ENCODE measurements at regions not wholly inside any gene's neighbourhood (a gene's known extent, or its start where the extent isn't known, plus 50 kb on each side); places are given as distances from the start of the nearest gene placed in this dataset.

GRCh38 chr3:135889443-135889842 lies 76.1 kb upstream of the PPP2R3A start:
- Histone ChIP-seq H3K27me3 (ENCODE audit: control insufficient read depth, insufficient read depth, low read length) (no peaks in the 10 kb centered on the region), H3K4me1 (ENCODE audit: control insufficient read depth, insufficient read depth, low read length) (no peaks in the 10 kb centered on the region), H3K4me3 (ENCODE audit: low read depth, low read length) (no peak overlapping the region), H3K36me3 (ENCODE audit: control insufficient read depth, insufficient read depth, low read length) (no peaks in the 10 kb centered on the region), H3K27ac (ENCODE audit: low read depth, low read length) (no peak overlapping the region), H3K9me3 (ENCODE audit: control insufficient read depth, insufficient read depth, low read length) (no peaks in the 10 kb centered on the region)
- DNase-seq (ENCODE audit: low read depth in 4 of 6, low spot score in 6 of 6), result peak in 2 of 6 donors; percentile 23 to 74
- WGBS (ENCODE audit: insufficient coverage), result 17% methylated on average over 2 of the region's 2 CpGs

GRCh38 chr3:135891121-135891520 lies 74.4 kb upstream of the PPP2R3A start:
- H3K4me3 ChIP-seq (ENCODE audit: low read depth, low read length), result no peak overlapping the region
- no peaks in the 10 kb centered on the region for H3K27me3 ChIP-seq (ENCODE audit: control insufficient read depth, insufficient read depth, low read length)
- DNase-seq (ENCODE audit: low read depth in 4 of 6, low spot score in 6 of 6), result no peak
- WGBS (ENCODE audit: insufficient coverage), result no CpG with 5 or more reads among the region's 4 CpGs
- no peaks in the 10 kb centered on the region for H3K9me3 ChIP-seq (ENCODE audit: control insufficient read depth, insufficient read depth, low read length)
- no peak overlapping the region for H3K27ac ChIP-seq (ENCODE audit: low read depth, low read length)
- no peaks in the 10 kb centered on the region for H3K36me3 ChIP-seq (ENCODE audit: control insufficient read depth, insufficient read depth, low read length)
- H3K4me1 ChIP-seq (ENCODE audit: control insufficient read depth, insufficient read depth, low read length), result no peaks in the 10 kb centered on the region

DNA sequence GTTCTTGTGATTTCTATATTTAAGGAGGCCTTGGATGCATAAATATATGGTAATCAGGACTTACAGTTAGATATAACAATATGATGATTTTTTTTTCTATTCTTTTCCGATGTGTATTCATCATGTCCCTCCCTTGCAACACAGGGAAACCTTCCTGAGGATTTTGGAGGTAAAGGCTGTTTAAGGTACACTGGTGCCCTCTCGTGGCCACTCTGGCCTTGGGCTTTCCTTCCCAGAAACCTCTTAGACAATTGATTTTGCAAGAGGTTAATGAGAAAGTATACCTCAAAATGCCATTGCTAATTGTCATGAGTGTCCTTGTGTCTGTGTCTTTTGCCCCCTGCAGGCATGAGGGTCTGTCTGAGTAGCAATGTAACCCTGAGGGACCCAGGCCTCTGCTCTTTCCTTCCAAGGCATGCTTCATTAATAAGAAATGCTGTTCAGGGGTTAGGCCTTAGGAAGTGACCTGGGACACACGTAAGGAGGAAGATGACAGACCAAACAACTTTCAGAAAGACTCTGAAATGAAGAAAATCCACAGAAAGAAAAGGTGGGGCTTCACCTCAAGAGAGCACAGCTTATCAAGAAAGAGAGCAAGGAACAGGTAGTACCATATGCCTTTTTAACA lies 70.3 kb upstream of the PPP2R3A start:
- DNase-seq (ENCODE audit: low read depth in 4 of 6, low spot score in 6 of 6), result peak; percentile 60 to 98 (median 82)
- H3K4me1 ChIP-seq (ENCODE audit: control insufficient read depth, insufficient read depth, low read length), result no peaks in the 10 kb centered on the region
- no peak overlapping the region for H3K4me3 ChIP-seq (ENCODE audit: low read depth, low read length)
- H3K27ac ChIP-seq (ENCODE audit: low read depth, low read length), result no peak overlapping the region
- H3K36me3 ChIP-seq (ENCODE audit: control insufficient read depth, insufficient read depth, low read length), result no peaks in the 10 kb centered on the region
- 17% methylated on average over 2 of the region's 3 CpGs for WGBS (ENCODE audit: insufficient coverage)
- H3K9me3 ChIP-seq (ENCODE audit: control insufficient read depth, insufficient read depth, low read length), result no peaks in the 10 kb centered on the region
- H3K27me3 ChIP-seq (ENCODE audit: control insufficient read depth, insufficient read depth, low read length), result no peaks in the 10 kb centered on the region

DNA sequence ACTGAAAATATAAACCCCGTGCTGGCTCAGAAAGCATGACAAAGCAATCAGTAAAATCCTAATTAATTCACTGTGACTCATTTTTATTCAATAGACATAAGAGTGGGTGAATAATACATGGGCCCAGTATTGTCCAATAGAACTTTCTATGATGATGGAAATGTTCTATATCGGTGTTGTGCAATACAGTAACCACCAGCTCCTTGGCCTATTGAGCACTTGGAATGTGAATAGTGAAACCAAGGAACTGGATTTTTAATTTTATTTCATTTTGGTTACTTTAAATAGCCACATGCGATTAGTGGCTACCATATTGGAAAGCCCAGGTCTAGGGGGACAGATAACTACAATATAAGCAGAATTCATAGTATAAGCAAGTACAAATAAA lies 69.8 kb upstream of the PPP2R3A start:
- no peak overlapping the region for H3K27ac ChIP-seq (ENCODE audit: low read depth, low read length)
- no peaks in the 10 kb centered on the region for H3K27me3 ChIP-seq (ENCODE audit: control insufficient read depth, insufficient read depth, low read length)
- H3K4me3 ChIP-seq (ENCODE audit: low read depth, low read length), result no peak overlapping the region
- no peaks in the 10 kb centered on the region for H3K4me1 ChIP-seq (ENCODE audit: control insufficient read depth, insufficient read depth, low read length)
- H3K9me3 ChIP-seq (ENCODE audit: control insufficient read depth, insufficient read depth, low read length), result no peaks in the 10 kb centered on the region
- H3K36me3 ChIP-seq (ENCODE audit: control insufficient read depth, insufficient read depth, low read length), result no peaks in the 10 kb centered on the region
- DNase-seq (ENCODE audit: low read depth in 4 of 6, low spot score in 6 of 6), result no peak
- WGBS (ENCODE audit: insufficient coverage), result no CpG with 5 or more reads among the region's 3 CpGs

- H3K36me3 ChIP-seq (ENCODE audit: control insufficient read depth, insufficient read depth, low read length), result no peaks in the 10 kb centered on the region
- H3K27ac ChIP-seq (ENCODE audit: low read depth, low read length), result no peak overlapping the region
- no peak for DNase-seq (ENCODE audit: low read depth in 4 of 6, low spot score in 6 of 6)
- H3K4me1 ChIP-seq (ENCODE audit: control insufficient read depth, insufficient read depth, low read length), result no peaks in the 10 kb centered on the region
- WGBS (ENCODE audit: insufficient coverage), result 88% methylated on average over 2 of the region's 2 CpGs
- no peak overlapping the region for H3K4me3 ChIP-seq (ENCODE audit: low read depth, low read length)
- no peaks in the 10 kb centered on the region for H3K27me3 ChIP-seq (ENCODE audit: control insufficient read depth, insufficient read depth, low read length)
- H3K9me3 ChIP-seq (ENCODE audit: control insufficient read depth, insufficient read depth, low read length), result no peaks in the 10 kb centered on the region
Observed at GRCh38 chr3:135896613-135897012, 68.9 kb upstream of the PPP2R3A start.

GRCh38 chr3:135897715-135898114 lies 67.8 kb upstream of the PPP2R3A start:
- DNase-seq (ENCODE audit: low read depth in 4 of 6, low spot score in 6 of 6), result no peak
- Histone ChIP-seq H3K27ac (ENCODE audit: low read depth, low read length) (no peak overlapping the region), H3K4me1 (ENCODE audit: control insufficient read depth, insufficient read depth, low read length) (no peaks in the 10 kb centered on the region), H3K4me3 (ENCODE audit: low read depth, low read length) (no peak overlapping the region), H3K27me3 (ENCODE audit: control insufficient read depth, insufficient read depth, low read length) (no peaks in the 10 kb centered on the region), H3K9me3 (ENCODE audit: control insufficient read depth, insufficient read depth, low read length) (no peaks in the 10 kb centered on the region), H3K36me3 (ENCODE audit: control insufficient read depth, insufficient read depth, low read length) (no peaks in the 10 kb centered on the region)
- 100% methylated on average over 1 of the region's 1 CpG for WGBS (ENCODE audit: insufficient coverage)

GRCh38 chr3:135898774-135899173 lies 66.8 kb upstream of the PPP2R3A start:
- WGBS (ENCODE audit: insufficient coverage), result 82% methylated on average over 2 of the region's 3 CpGs
- DNase-seq (ENCODE audit: low read depth in 4 of 6, low spot score in 6 of 6), result no peak

DNA sequence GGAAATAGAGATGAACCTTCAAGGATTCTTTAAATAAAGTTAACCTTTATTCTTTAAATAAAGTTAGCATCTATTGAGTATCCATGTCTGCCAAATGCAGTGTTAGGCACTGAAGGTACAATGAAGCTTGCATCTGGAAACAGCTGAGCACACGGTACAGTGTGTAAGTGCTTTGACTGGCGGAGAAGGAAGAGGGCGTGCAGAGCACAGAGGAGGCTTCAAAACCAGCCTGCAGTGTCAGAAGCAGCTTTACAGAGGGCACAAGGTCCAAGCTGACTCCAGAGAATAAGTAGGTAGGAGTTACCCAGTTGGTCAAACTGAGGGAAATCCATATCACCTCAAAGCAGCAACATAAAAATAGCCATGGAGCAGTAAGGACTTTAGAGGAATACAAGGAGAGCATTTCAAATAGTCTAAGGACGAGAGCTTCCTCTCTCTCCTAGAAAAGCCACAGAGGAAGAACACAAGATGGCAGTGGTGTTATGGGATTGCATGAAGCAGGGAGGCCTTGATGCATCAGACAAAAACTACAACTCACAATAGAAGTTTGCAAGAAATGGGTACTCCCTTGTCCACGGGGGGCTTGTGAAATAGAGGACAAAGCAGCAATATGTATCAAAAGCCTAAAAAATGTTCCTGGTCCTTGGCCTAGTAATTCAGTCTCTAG lies 60.3 kb upstream of the PPP2R3A start:
- WGBS (ENCODE audit: insufficient coverage), result 36% methylated on average over 1 of the region's 5 CpGs
- DNase-seq (ENCODE audit: low read depth in 4 of 6, low spot score in 6 of 6), result peak in 1 of 6 donors; percentile 66
- Histone ChIP-seq H3K36me3 (ENCODE audit: control insufficient read depth, insufficient read depth, low read length) (no peaks in the 10 kb centered on the region), H3K9me3 (ENCODE audit: control insufficient read depth, insufficient read depth, low read length) (no peaks in the 10 kb centered on the region), H3K4me1 (ENCODE audit: control insufficient read depth, insufficient read depth, low read length) (no peaks in the 10 kb centered on the region), H3K27ac (ENCODE audit: low read depth, low read length) (no peak overlapping the region), H3K4me3 (ENCODE audit: low read depth, low read length) (no peak overlapping the region), H3K27me3 (ENCODE audit: control insufficient read depth, insufficient read depth, low read length) (no peaks in the 10 kb centered on the region)

More at GRCh38 chr3:135898774-135899173, 66.8 kb upstream of the PPP2R3A start:
- H3K4me3 ChIP-seq (ENCODE audit: low read depth, low read length), result no peak overlapping the region
- H3K27ac ChIP-seq (ENCODE audit: low read depth, low read length), result no peak overlapping the region
- no peaks in the 10 kb centered on the region for H3K27me3 ChIP-seq (ENCODE audit: control insufficient read depth, insufficient read depth, low read length)
- H3K36me3 ChIP-seq (ENCODE audit: control insufficient read depth, insufficient read depth, low read length), result no peaks in the 10 kb centered on the region
- no peaks in the 10 kb centered on the region for H3K9me3 ChIP-seq (ENCODE audit: control insufficient read depth, insufficient read depth, low read length)
- no peaks in the 10 kb centered on the region for H3K4me1 ChIP-seq (ENCODE audit: control insufficient read depth, insufficient read depth, low read length)

DNA sequence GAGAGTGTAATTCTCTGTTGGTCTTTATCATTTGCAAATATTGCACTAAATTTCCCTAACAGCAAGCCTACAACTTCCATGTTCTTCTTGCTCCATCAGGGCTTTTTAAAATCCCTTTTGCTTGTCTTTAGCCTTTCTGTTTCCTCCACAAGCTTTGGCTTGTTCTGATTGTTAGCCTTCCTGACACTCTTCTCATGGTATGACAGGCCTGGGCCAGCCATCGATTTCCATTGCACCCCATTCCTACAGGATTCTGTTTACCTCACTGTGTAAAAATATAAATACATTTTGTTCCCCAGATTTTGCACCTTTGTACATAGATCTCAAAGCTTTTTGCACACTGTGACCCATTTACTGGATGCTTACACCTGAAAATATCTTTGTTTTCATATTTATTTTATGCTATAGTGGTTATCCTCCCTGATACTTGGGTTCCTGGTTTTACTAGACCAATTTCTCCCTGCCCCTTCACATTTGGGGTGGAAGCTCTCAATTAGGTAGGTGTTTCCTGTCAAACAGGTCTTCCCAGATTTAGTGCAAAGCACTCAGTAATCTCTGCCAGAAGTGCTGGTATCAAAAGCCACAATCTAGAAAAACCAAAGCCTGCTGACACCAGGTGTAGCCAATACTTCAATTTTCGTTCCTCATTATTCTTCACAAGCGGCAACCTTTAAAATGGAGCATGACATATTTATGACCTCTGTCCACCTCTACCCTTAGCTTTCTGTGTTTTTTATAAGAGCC lies 57.9 kb upstream of the PPP2R3A start:
- Histone ChIP-seq H3K4me3 (ENCODE audit: low read depth, low read length) (no peak overlapping the region), H3K4me1 (ENCODE audit: control insufficient read depth, insufficient read depth, low read length) (no peaks in the 10 kb centered on the region), H3K27me3 (ENCODE audit: control insufficient read depth, insufficient read depth, low read length) (no peaks in the 10 kb centered on the region), H3K27ac (ENCODE audit: low read depth, low read length) (no peak overlapping the region), H3K36me3 (ENCODE audit: control insufficient read depth, insufficient read depth, low read length) (no peaks in the 10 kb centered on the region), H3K9me3 (ENCODE audit: control insufficient read depth, insufficient read depth, low read length) (no peaks in the 10 kb centered on the region)
- WGBS (ENCODE audit: insufficient coverage), result 88% methylated on average over 3 of the region's 3 CpGs
- no peak for DNase-seq (ENCODE audit: low read depth in 4 of 6, low spot score in 6 of 6)

All from spinal cord (tissue), 9 donors.